Right lobe of liver (tissue), 4 donors: ENCODE measurements at regions not wholly inside any gene's neighbourhood (a gene's known extent, or its start where the extent isn't known, plus 50 kb on each side); places are given as distances from the start of the nearest gene placed in this dataset.

ENCODE experiments used
- POLR2A ChIP-seq: fragments of 450-650 bp; IDR thresholded peaks from one replicate; pipeline ENCODE4 v1.6.1; 2017; ENCODE audit warnings: antibody characterized with exemption, mild to moderate bottlenecking
- TF ChIP-seq, protein P1 (sequence below), 4 donors: fragments of 200-600 bp in 3 of 4; fragments of 450-650 bp in 1 of 4; IDR thresholded peaks; one replicate each; pipeline versions ENCODE4 v1.5.1 to v1.8.0; 2016 to 2022; ENCODE audit warnings: antibody characterized with exemption in 4 of 4, mild to moderate bottlenecking in 2 of 4
- donor health status: DM: no; HTN: no; CAD: no.
- donor health status: DM: no; HTN: no; CAD: no.
- donor health status: DM: no; HTN: yes; CAD: no.

DNA sequence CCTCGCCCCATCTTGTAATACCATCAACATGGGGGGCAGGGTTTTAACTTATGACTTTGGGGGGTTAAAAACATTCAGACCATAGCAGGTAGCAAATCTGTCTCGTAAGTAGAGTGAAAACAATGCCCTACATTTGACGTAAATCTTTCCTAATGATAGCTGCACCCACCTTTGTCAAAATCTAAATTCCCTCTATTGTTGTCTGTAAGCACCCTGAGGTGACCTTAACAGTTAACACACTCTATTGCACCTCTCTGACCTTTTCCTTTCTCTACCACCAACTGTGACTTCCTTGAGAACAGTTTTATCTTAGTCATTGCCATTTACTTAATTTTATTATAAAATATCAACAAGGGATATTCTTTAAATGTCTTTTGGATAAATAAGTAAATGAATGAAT, 1024.9 kb upstream of the CNTN5 start:
- TF ChIP-seq, protein P1, sequence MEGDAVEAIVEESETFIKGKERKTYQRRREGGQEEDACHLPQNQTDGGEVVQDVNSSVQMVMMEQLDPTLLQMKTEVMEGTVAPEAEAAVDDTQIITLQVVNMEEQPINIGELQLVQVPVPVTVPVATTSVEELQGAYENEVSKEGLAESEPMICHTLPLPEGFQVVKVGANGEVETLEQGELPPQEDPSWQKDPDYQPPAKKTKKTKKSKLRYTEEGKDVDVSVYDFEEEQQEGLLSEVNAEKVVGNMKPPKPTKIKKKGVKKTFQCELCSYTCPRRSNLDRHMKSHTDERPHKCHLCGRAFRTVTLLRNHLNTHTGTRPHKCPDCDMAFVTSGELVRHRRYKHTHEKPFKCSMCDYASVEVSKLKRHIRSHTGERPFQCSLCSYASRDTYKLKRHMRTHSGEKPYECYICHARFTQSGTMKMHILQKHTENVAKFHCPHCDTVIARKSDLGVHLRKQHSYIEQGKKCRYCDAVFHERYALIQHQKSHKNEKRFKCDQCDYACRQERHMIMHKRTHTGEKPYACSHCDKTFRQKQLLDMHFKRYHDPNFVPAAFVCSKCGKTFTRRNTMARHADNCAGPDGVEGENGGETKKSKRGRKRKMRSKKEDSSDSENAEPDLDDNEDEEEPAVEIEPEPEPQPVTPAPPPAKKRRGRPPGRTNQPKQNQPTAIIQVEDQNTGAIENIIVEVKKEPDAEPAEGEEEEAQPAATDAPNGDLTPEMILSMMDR (IDR thresholded peaks at IDR 0.05) = no peak
- TF ChIP-seq POLR2A = no peak
